GM19240 (cell line): ENCODE measurements at regions not wholly inside any gene's neighbourhood (a gene's known extent, or its start where the extent isn't known, plus 50 kb on each side); places are given as distances from the start of the nearest gene placed in this dataset.

ENCODE experiments used
- DNase-seq: peaks from one replicate; pipeline ENCODE4 v3.0.0; 2011; ENCODE audit warnings: low spot score; ENCODE audit not compliant: insufficient read length

- no peak for DNase-seq
Measured at GRCh38 chr11:71078482-71078881, 173.9 kb downstream of the SHANK2 start.

GRCh38 chr11:71076525-71077304, 175.7 kb downstream of the SHANK2 start:
- no peak for DNase-seq

- no peak for DNase-seq
Measured at GRCh38 chr11:71075871-71076420, 176.4 kb downstream of the SHANK2 start.

- DNase-seq: no peak
Measured at GRCh38 chr11:71075116-71075720, 177.2 kb downstream of the SHANK2 start.

- no peak for DNase-seq
Measured at GRCh38 chr11:71071736-71072509, 180.5 kb downstream of the SHANK2 start.

GRCh38 chr11:71070490-71071453, 181.6 kb downstream of the SHANK2 start:
- no peak for DNase-seq

GRCh38 chr11:71068963-71069362, 183.4 kb downstream of the SHANK2 start:
- no peak for DNase-seq

- DNase-seq: no peak
Measured at GRCh38 chr11:71067753-71068152, 184.6 kb downstream of the SHANK2 start.

- DNase-seq: no peak
Measured at GRCh38 chr11:71066311-71066710, 186.1 kb downstream of the SHANK2 start.

- DNase-seq: no peak
Measured at GRCh38 chr11:71065841-71066240, 186.5 kb downstream of the SHANK2 start.

GRCh38 chr11:71064702-71065515, 187.5 kb downstream of the SHANK2 start:
- DNase-seq: no peak

- DNase-seq: no peak
Measured at GRCh38 chr11:71064183-71064582, 188.2 kb downstream of the SHANK2 start.

- DNase-seq: no peak
Measured at GRCh38 chr11:71063129-71063528, 189.2 kb downstream of the SHANK2 start.

GRCh38 chr11:71062199-71062598, 190.2 kb downstream of the SHANK2 start:
- DNase-seq: no peak

GRCh38 chr11:71060391-71060791, 192.0 kb downstream of the SHANK2 start:
- DNase-seq: no peak

- no peak for DNase-seq
Measured at GRCh38 chr11:71059662-71060061, 192.7 kb downstream of the SHANK2 start.

GRCh38 chr11:71055925-71056324, 196.5 kb downstream of the SHANK2 start:
- no peak for DNase-seq
